Erythroblast (primary cell): ENCODE measurements at regions not wholly inside any gene's neighbourhood (a gene's known extent, or its start where the extent isn't known, plus 50 kb on each side); places are given as distances from the start of the nearest gene placed in this dataset.

Source experiments
- GATA1 ChIP-seq: IDR thresholded peaks from 2 replicates; pipeline ENCODE4 v1.6.1; 2011; ENCODE audit warnings: low read depth, mild to moderate bottlenecking, control low read depth, low read length, moderate library complexity
- POLR2A ChIP-seq: IDR thresholded peaks from 2 replicates; pipeline ENCODE4 v1.6.1; 2011; ENCODE audit warnings: mild to moderate bottlenecking, low read length

- TF ChIP-seq POLR2A (no peak), GATA1 (no peak)
Observed at GRCh38 chr11:23632293-23632692, 772.0 kb upstream of the CCDC179 start.
